ENCODE measurements at regions not wholly inside any gene's neighbourhood (a gene's known extent, or its start where the extent isn't known, plus 50 kb on each side); places are given as distances from the start of the nearest gene placed in this dataset.

DNA sequence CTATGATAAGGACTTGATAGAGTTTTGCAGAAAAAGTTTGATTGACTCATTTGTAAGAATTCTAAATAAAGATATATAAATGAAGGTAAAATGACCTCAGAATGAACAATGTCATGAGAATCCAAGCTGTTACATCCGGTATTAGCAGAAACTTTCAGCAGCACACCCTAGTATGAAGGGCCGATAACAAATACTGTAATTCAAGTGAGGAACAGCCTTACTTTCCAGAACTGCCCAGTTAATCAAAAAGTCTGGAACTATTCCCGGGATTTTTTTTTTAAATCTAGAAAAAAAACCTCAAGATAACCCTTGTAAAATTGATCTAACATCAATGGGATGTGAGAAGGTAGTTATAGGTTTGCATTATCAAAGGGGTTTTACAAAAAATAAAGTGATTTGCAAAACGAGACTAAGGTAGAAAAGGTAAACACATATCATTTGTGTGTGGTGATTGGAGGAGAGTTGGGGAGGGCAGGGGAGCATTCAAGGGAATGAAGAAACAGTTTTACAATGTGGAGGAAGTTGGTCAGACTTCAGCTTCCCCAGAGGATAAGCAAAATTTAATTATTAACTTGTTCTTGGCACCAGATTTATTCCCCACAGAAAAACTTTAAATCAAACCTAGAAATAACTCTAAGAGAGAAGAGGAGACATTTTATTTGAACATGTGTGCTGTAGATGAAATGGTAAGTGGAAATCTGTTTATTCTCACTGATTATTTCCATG, 75.9 kb upstream of the VCAM1 start:
- TF ChIP-seq, protein P1, sequence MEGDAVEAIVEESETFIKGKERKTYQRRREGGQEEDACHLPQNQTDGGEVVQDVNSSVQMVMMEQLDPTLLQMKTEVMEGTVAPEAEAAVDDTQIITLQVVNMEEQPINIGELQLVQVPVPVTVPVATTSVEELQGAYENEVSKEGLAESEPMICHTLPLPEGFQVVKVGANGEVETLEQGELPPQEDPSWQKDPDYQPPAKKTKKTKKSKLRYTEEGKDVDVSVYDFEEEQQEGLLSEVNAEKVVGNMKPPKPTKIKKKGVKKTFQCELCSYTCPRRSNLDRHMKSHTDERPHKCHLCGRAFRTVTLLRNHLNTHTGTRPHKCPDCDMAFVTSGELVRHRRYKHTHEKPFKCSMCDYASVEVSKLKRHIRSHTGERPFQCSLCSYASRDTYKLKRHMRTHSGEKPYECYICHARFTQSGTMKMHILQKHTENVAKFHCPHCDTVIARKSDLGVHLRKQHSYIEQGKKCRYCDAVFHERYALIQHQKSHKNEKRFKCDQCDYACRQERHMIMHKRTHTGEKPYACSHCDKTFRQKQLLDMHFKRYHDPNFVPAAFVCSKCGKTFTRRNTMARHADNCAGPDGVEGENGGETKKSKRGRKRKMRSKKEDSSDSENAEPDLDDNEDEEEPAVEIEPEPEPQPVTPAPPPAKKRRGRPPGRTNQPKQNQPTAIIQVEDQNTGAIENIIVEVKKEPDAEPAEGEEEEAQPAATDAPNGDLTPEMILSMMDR (conservative IDR thresholded peaks at IDR 0.05; ENCODE audit: low read depth, low read length), result no peak
- TF ChIP-seq EZH2 (IDR thresholded peaks at IDR 0.05; ENCODE audit: low read length, unreplicated experiment), result no peak
- no peak for TF ChIP-seq EZH2phosphoT487 (IDR thresholded peaks at IDR 0.05; ENCODE audit: borderline replicate concordance, low read length)

Data from PC-3 (cell line).